ENCODE measurements at regions not wholly inside any gene's neighbourhood (a gene's known extent, or its start where the extent isn't known, plus 50 kb on each side); places are given as distances from the start of the nearest gene placed in this dataset.

DNA sequence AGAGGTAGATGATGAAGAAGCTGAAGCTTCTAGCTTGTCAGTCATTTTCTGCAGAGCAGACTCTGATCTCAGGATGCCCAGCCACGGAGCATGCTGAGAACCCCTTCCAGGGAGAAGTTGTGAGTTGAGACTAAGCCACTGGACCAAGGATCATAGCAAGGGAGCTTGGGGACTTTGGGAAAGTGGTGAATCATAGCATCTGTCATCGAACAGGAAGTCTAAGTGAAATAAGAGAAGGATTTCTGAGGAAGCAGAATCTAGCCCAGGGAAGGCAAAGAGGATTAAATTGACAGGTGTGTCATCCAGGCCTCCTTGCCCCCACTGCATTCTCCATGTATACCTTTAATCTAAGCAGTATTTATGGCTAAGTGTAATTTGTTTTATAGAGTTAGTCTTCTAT, 71.8 kb upstream of the TMEM108 start:
- TF ChIP-seq FOXM1 (IDR thresholded peaks at IDR 0.05; ENCODE audit: low read depth) (no peak), EP300 (IDR thresholded peaks at IDR 0.05; ENCODE audit: borderline replicate concordance in 1 of 2, low read depth in 1 of 2, low read length in 1 of 2) (no peak), FOXJ3 (CRISPR knock-in tag; IDR thresholded peaks at IDR 0.05) (no peak), JUND (IDR thresholded peaks at IDR 0.05) (no peak), YY1 (IDR thresholded peaks at IDR 0.05; ENCODE audit: low read depth) (no peak), RXRA (IDR thresholded peaks at IDR 0.05; ENCODE audit: borderline replicate concordance, low read depth) (no peak), ELF1 (IDR thresholded peaks at IDR 0.05) (no peak), RFX5 (IDR thresholded peaks at IDR 0.05; ENCODE audit: low read length) (no peak)
- TF ChIP-seq, protein P1, sequence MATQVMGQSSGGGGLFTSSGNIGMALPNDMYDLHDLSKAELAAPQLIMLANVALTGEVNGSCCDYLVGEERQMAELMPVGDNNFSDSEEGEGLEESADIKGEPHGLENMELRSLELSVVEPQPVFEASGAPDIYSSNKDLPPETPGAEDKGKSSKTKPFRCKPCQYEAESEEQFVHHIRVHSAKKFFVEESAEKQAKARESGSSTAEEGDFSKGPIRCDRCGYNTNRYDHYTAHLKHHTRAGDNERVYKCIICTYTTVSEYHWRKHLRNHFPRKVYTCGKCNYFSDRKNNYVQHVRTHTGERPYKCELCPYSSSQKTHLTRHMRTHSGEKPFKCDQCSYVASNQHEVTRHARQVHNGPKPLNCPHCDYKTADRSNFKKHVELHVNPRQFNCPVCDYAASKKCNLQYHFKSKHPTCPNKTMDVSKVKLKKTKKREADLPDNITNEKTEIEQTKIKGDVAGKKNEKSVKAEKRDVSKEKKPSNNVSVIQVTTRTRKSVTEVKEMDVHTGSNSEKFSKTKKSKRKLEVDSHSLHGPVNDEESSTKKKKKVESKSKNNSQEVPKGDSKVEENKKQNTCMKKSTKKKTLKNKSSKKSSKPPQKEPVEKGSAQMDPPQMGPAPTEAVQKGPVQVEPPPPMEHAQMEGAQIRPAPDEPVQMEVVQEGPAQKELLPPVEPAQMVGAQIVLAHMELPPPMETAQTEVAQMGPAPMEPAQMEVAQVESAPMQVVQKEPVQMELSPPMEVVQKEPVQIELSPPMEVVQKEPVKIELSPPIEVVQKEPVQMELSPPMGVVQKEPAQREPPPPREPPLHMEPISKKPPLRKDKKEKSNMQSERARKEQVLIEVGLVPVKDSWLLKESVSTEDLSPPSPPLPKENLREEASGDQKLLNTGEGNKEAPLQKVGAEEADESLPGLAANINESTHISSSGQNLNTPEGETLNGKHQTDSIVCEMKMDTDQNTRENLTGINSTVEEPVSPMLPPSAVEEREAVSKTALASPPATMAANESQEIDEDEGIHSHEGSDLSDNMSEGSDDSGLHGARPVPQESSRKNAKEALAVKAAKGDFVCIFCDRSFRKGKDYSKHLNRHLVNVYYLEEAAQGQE (IDR thresholded peaks at IDR 0.05; ENCODE audit: low read depth, low read length): no peak
- TF ChIP-seq, protein P2, sequence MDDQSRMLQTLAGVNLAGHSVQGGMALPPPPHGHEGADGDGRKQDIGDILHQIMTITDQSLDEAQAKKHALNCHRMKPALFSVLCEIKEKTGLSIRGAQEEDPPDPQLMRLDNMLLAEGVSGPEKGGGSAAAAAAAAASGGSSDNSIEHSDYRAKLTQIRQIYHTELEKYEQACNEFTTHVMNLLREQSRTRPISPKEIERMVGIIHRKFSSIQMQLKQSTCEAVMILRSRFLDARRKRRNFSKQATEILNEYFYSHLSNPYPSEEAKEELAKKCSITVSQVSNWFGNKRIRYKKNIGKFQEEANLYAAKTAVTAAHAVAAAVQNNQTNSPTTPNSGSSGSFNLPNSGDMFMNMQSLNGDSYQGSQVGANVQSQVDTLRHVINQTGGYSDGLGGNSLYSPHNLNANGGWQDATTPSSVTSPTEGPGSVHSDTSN (IDR thresholded peaks at IDR 0.05): no peak
- TF ChIP-seq, protein P3, sequence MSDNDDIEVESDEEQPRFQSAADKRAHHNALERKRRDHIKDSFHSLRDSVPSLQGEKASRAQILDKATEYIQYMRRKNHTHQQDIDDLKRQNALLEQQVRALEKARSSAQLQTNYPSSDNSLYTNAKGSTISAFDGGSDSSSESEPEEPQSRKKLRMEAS (IDR thresholded peaks at IDR 0.05; ENCODE audit: low read depth): no peak
- TF ChIP-seq, protein P4, sequence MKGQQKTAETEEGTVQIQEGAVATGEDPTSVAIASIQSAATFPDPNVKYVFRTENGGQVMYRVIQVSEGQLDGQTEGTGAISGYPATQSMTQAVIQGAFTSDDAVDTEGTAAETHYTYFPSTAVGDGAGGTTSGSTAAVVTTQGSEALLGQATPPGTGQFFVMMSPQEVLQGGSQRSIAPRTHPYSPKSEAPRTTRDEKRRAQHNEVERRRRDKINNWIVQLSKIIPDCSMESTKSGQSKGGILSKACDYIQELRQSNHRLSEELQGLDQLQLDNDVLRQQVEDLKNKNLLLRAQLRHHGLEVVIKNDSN (IDR thresholded peaks at IDR 0.05; ENCODE audit: borderline replicate concordance, low read depth): no peak

DNA sequence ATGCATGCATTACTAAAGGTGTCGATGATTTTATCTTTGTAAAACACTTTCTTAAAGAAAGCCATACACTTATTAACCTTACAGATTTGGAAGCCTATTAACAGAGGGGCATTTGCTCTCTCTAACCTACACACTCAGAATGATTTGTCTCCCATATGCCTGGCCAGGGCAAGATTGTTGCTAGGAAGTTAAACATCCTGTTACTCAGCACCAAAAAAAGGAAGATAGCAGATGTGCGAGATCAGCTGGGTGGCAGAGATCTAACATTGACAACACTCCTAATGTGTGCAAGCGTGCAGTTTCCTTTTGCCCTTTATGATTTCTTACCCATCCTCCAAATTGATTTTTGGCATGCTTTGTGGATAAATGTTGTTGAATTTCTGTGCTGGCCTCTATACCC, 73.9 kb upstream of the TMEM108 start:
- Histone ChIP-seq H4K20me1 (ENCODE audit: insufficient read depth) (no peaks in the 10 kb centered on the region), H3K9ac (no peak overlapping the region), H3K4me3 (ENCODE audit: low read depth in 2 of 2, low read length in 1 of 2) (no peak overlapping the region), H3K79me2 (ENCODE audit: insufficient read depth) (no peaks in the 10 kb centered on the region), H3K9me2 (no peaks in the 10 kb centered on the region), H3K4me2 (no peak overlapping the region), H2AFZ (ENCODE audit: low read depth) (no peak overlapping the region), H3K4me1 (ENCODE audit: control insufficient read depth in 1 of 2, insufficient read depth in 2 of 2, low read depth in 1 of 2, low read length in 1 of 2) (no peaks in the 10 kb centered on the region; a peak in 1 of 4 replicates), H3K9me3 (no peaks in the 10 kb centered on the region), H3K27me3 (ENCODE audit: insufficient read depth) (peaks cover 7% of the 10 kb centered on the region; the same call in 1 of the 2 replicates), H3K36me3 (replicated peaks in 1 of 2; ENCODE audit: control insufficient read depth in 1 of 2, insufficient read depth in 2 of 2, low read length in 1 of 2) (no peaks in the 10 kb centered on the region), H3F3A (replicated peaks; ENCODE audit: insufficient read depth) (no peaks in the 10 kb centered on the region), H3K27ac (ENCODE audit: low read depth in 2 of 2, low read length in 1 of 2) (no peak overlapping the region)
- peak; percentile 22 for DNase-seq
- 39% methylated on average over 3 of the region's 3 CpGs for WGBS (ENCODE audit: low lambda C conversion rate)
- TF ChIP-seq GABPA (IDR thresholded peaks at IDR 0.05; ENCODE audit: low read depth): no peak
- no peak for TF ChIP-seq GATA2 (CRISPR knock-in tag; IDR thresholded peaks at IDR 0.05)
- TF ChIP-seq RXRA (IDR thresholded peaks at IDR 0.05; ENCODE audit: borderline replicate concordance, low read depth): no peak
- TF ChIP-seq, protein P5, sequence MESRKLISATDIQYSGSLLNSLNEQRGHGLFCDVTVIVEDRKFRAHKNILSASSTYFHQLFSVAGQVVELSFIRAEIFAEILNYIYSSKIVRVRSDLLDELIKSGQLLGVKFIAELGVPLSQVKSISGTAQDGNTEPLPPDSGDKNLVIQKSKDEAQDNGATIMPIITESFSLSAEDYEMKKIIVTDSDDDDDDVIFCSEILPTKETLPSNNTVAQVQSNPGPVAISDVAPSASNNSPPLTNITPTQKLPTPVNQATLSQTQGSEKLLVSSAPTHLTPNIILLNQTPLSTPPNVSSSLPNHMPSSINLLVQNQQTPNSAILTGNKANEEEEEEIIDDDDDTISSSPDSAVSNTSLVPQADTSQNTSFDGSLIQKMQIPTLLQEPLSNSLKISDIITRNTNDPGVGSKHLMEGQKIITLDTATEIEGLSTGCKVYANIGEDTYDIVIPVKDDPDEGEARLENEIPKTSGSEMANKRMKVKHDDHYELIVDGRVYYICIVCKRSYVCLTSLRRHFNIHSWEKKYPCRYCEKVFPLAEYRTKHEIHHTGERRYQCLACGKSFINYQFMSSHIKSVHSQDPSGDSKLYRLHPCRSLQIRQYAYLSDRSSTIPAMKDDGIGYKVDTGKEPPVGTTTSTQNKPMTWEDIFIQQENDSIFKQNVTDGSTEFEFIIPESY (IDR thresholded peaks at IDR 0.05; ENCODE audit: borderline replicate concordance, low read depth): no peak
- TF ChIP-seq EZH2phosphoT487 (IDR thresholded peaks at IDR 0.05; ENCODE audit: borderline replicate concordance, low read depth): no peak
- TF ChIP-seq RFX5 (IDR thresholded peaks at IDR 0.05; ENCODE audit: low read length): no peak
- TF ChIP-seq, protein P3 (IDR thresholded peaks at IDR 0.05; ENCODE audit: low read depth): no peak
- no peak for TF ChIP-seq RCOR1 (IDR thresholded peaks at IDR 0.05; ENCODE audit: low read length)
- TF ChIP-seq ELF1 (IDR thresholded peaks at IDR 0.05): no peak
- TF ChIP-seq FOSL2 (IDR thresholded peaks at IDR 0.05; ENCODE audit: borderline replicate concordance, low read depth): no peak
- no peak for TF ChIP-seq TCF12 (IDR thresholded peaks at IDR 0.05)
- TF ChIP-seq FOXM1 (IDR thresholded peaks at IDR 0.05; ENCODE audit: low read depth): no peak
- ChIA-PET POLR2A (no interaction called here), CTCF (interaction anchor here (1.2 kb wide), 1 partner anchor 11 kb away, joined by 3 read pairs; no protein-coding TSS in a partner anchor)

More for the DNA sequence above, 71.8 kb upstream of the TMEM108 start:
- no peaks in the 10 kb centered on the region; a peak in 1 of 4 replicates for H3K4me1 ChIP-seq (ENCODE audit: control insufficient read depth in 1 of 2, insufficient read depth in 2 of 2, low read depth in 1 of 2, low read length in 1 of 2)
- no peaks in the 10 kb centered on the region for H4K20me1 ChIP-seq (ENCODE audit: insufficient read depth)
- 17% methylated on average over 2 of the region's 2 CpGs for WGBS (ENCODE audit: low lambda C conversion rate)
- ChIA-PET CTCF (no interaction called here), POLR2A (no interaction called here)
- H2AFZ ChIP-seq (ENCODE audit: low read depth): no peak overlapping the region
- no peaks in the 10 kb centered on the region for H3K9me3 ChIP-seq
- no peaks in the 10 kb centered on the region for H3K79me2 ChIP-seq (ENCODE audit: insufficient read depth)
- no peak for DNase-seq
- no peak overlapping the region for H3K9ac ChIP-seq
- H3F3A ChIP-seq (replicated peaks; ENCODE audit: insufficient read depth): no peaks in the 10 kb centered on the region
- H3K27ac ChIP-seq (ENCODE audit: low read depth in 2 of 2, low read length in 1 of 2): no peak overlapping the region
- H3K4me3 ChIP-seq (ENCODE audit: low read depth in 2 of 2, low read length in 1 of 2): no peak overlapping the region
- H3K9me2 ChIP-seq: no peaks in the 10 kb centered on the region
- H3K36me3 ChIP-seq (replicated peaks in 1 of 2; ENCODE audit: control insufficient read depth in 1 of 2, insufficient read depth in 2 of 2, low read length in 1 of 2): no peaks in the 10 kb centered on the region
- no peak overlapping the region for H3K4me2 ChIP-seq
- peaks cover 7% of the 10 kb centered on the region; the same call in 1 of the 2 replicates for H3K27me3 ChIP-seq (ENCODE audit: insufficient read depth)
